ENCODE measurements at regions not wholly inside any gene's neighbourhood (a gene's known extent, or its start where the extent isn't known, plus 50 kb on each side); places are given as distances from the start of the nearest gene placed in this dataset.

GRCh38 chr22:27327497-27327896 lies 474.1 kb downstream of the MN1 start:
- no peak for DNase-seq

DNA sequence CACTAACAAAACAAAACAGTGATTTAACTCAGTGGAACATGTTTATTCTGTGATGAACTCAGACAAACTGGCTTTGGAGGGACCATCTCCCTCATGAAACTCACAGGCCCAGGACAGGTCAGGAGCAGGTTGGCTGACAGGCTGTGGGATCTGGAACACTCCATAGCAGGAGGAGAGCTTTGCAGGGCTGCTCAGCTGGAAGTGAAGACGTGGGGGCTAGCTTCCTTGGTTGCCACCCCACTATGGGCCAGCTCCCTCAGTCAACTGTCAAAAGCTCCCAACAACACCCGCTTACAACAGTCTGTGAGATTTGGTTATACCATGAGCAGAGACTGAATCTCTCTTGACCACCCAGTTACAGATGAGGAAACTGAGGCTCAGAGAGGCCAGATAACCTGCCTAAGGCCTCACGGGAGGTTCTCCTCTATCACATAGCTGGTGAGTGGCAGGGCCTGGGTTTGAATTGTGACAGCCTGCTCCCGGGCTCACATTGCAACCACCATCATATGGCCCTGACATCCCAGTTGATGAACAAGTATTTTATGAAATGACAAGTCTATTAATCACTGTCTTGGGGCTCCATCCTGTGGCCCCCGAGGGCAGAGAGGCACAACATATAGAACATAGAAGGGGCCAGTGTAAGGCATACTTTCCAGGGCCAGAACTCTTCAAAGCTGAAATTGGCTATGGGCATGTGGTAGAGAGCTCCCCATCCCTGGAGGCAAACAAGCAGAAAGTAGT lies 473.4 kb downstream of the MN1 start:
- DNase-seq: no peak

- DNase-seq: peak in 1 of 5 experiments; percentile 9
These were observed 472.3 kb downstream of the MN1 start for GRCh38 chr22:27329131-27329850.

GRCh38 chr22:27329966-27330645 lies 471.4 kb downstream of the MN1 start:
- DNase-seq: no peak

DNA sequence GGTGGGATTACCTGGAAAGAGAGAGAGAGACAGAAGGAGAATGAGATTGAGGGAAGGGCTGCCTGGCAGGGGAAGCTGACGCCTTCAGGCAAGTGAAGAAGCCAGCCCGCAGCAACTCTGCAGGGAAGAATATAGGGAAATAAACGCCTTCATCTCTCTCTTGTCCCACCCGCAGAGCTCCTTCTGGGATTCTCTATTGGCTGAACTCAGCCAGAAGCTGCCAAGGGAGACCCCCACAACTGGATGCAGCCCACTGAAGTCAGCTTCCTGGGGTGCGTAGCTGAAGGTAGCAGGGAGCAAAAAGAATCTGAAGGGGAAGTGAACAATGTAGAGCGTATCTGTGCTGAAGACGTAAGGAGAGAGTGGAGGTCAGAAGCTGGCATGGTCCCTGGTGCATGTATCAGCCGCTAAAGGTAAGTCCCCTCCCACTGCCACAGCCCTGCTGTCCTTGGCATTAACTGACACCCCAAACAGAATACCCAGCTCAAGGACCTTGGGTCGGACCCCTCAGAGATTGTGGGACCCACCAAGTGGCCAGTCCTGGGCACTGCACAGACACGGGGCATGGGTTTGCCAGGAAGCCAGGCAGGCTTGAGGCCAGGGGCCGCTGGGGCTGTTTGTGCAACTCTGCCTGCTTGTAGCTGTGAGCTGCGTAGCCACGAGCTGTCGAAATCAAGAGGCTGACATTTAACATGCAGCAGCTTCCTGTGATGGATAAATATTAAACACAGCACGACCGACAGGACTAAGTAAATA lies 469.9 kb downstream of the MN1 start:
- no peak for DNase-seq

DNA sequence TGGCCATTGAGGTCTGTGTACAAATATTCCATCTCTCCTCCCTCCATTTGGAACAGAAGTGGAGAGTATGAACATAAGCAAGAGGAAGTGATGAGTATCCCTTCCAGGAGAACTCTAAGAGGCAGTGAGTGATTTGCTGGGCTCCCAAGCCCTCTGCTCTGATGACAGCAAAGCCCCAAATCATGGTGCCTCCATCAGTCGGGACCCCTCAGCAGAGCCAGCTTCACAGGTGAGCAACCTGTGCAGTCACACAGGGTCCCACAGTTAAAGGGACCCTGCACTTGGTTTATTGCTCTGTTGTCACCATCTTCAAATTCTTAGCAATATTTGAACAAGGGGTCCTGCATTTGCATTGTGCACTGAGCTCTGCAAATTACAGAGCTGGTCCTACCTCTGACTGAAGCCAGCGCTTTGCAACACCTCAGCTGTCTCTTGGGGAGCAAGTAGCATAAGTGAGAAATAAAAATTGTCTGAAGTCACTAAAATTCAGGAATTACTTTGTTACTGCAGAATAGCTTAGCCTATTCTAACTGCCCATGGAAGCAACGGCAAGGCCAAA lies 466.4 kb downstream of the MN1 start:
- no peak for DNase-seq

GRCh38 chr22:27336151-27337090 lies 465.1 kb downstream of the MN1 start:
- no peak for DNase-seq

- DNase-seq: no peak
These were observed 463.9 kb downstream of the MN1 start for GRCh38 chr22:27337676-27338075.

- no peak for DNase-seq
These were observed 461.5 kb downstream of the MN1 start for GRCh38 chr22:27340047-27340446.

DNA sequence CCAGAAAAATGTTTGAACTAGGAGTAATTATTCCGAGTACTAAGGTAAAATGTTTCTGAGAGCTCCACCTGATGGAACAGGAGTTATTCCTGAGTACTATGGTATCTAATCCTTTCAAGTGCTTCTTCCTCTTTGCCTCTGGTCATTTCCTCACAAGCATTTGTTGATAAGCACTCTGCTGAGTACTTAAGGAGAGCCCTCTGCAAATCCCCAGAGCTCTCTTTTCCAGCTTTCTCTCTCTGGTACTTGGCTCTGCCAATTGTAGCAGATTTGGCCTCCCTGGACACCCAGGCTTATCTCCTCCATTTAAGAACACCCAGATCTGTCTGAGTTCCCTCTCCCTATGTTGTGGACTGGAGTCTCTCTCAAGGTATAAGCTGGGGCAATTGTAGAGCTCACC lies 457.0 kb downstream of the MN1 start:
- DNase-seq: no peak

GRCh38 chr22:27345691-27346090 lies 455.9 kb downstream of the MN1 start:
- no peak for DNase-seq

DNA sequence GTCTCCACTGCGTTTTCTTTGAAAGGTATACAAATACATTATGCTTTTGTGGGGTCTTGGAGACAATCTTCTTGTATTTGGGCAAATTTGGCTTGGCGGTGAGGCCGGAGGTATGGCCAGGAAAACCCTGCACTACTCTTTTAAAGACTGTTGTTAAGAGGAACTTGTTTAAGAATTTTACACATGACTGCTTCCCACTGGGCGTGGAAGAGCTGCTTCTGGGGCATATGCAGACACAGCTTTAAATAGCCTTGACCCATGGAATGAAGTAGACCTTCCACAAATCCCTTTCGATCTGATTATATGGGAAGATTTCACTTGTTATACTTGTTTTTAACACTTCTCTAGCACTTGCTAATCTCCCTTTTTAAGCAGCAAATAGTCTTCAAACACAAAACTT lies 453.6 kb downstream of the MN1 start:
- DNase-seq: no peak

DNA sequence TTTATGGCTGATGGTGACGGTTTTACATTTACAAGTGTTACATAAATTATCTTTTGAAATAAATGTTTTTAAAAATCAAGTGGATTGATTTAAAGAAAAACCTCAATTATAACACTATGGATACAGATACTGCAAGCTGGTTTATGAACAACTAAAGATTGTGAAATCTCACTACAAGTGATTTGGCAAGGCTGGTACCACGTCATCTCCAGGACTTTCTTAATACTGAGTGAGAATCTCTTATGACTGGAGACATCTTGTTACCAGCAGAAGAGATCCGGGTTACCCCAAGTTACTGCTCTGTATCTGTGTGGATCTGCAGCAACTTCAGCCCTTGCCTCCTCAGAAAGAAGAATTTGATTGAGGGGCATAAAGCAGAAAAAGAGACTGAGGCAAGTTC lies 452.9 kb downstream of the MN1 start:
- DNase-seq: no peak

DNA sequence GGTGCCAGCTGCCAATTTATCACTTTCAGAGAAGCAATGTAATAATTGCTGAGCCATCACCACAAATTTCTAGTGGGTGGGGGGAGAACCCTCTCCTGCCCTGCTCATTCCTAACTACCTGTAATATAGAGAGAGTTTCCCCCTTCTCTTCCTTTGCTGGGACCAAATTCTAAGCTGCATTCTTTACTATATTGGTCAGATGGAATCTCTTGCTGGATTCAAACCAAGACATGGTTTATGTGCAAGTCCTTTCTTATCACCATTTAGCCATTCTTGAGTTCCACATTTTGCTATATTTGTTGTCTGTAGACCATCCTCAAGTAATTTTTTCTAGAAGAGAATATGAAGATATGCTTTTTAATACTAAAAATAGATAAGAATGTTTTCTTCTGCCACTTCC lies 452.1 kb downstream of the MN1 start:
- no peak for DNase-seq

- no peak for DNase-seq
These were observed 451.2 kb downstream of the MN1 start for GRCh38 chr22:27350306-27350705.

- DNase-seq: no peak
These were observed 449.1 kb downstream of the MN1 start for GRCh38 chr22:27352426-27352825.

- DNase-seq: no peak
These were observed 443.3 kb downstream of the MN1 start for GRCh38 chr22:27358096-27358870.

DNA sequence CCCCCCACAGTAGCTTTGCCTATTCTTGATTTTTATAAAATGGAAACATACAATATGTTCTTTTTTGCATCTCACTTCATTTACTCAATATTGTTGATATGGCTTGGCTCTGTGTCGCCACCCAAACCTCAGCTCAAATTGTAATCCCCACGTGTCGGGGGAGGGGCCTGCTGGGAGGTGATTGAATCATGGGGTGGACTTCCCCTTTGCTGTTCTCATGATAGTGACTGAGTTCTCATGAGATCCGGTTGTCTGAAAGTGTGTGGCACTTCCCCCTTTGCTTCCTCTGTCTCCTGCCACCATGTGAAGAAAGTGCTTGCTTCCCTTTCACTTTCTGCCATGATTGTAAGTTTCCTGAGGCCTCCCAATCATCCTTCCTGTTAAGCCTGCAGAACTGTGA lies 431.3 kb downstream of the MN1 start:
- DNase-seq: no peak

- no peak for DNase-seq
These were observed 430.6 kb downstream of the MN1 start for GRCh38 chr22:27370987-27371386.

GRCh38 chr22:27372364-27372763 lies 429.2 kb downstream of the MN1 start:
- DNase-seq: no peak

Measured in T-helper 2 cell (primary cell).